Neuron (in vitro differentiated cells): ENCODE measurements at regions not wholly inside any gene's neighbourhood (a gene's known extent, or its start where the extent isn't known, plus 50 kb on each side); places are given as distances from the start of the nearest gene placed in this dataset.

Experiments used
- H2AFZ ChIP-seq: one replicate; pipeline ENCODE4 v1.6.1; 2013; ENCODE audit warnings: low read depth, mild to moderate bottlenecking, inconsistent platforms, low read length, moderate library complexity
- H3K27me3 ChIP-seq: one replicate; pipeline ENCODE4 v1.6.1; 2013; ENCODE audit warnings: low read length; ENCODE audit not compliant: insufficient read depth
- H3K36me3 ChIP-seq: one replicate; pipeline ENCODE4 v1.6.1; 2013; ENCODE audit warnings: low read length; ENCODE audit not compliant: insufficient read depth
- H3K4me1 ChIP-seq: one replicate; pipeline ENCODE4 v1.6.1; 2013; ENCODE audit warnings: low read length; ENCODE audit not compliant: insufficient read depth
- H3K4me3 ChIP-seq: 2 replicates; pipeline ENCODE4 v1.5.1; 2013; ENCODE audit warnings: mild to moderate bottlenecking, low read length, moderate library complexity
- H3K9me3 ChIP-seq: one replicate; pipeline ENCODE4 v1.6.1; 2013; ENCODE audit warnings: low read length

DNA sequence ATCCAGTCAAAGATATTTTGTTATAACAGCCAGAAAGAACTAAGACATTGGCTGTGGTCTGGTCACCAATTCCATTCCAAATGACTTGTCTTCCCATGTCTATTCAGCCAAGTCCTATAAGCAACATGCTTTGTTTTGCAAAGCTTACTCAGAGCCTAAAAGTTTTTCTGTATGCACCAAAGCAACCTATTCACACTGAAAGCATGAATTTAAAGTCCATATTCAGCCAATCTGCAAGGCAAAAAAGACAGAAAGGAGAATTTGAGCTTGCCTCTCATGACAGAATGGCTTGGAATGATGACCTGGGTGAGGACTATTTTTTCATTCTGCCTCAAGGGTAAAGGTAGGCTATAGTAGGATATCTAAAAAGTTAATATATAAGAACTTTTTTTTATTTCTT lies 323.2 kb upstream of the NOCT start:
- no peak overlapping the region for H2AFZ ChIP-seq
- H3K4me1 ChIP-seq = no peaks in the 10 kb centered on the region
- H3K36me3 ChIP-seq = no peaks in the 10 kb centered on the region
- no peaks in the 10 kb centered on the region for H3K9me3 ChIP-seq
- H3K27me3 ChIP-seq = no peaks in the 10 kb centered on the region
- H3K4me3 ChIP-seq = no peak overlapping the region

DNA sequence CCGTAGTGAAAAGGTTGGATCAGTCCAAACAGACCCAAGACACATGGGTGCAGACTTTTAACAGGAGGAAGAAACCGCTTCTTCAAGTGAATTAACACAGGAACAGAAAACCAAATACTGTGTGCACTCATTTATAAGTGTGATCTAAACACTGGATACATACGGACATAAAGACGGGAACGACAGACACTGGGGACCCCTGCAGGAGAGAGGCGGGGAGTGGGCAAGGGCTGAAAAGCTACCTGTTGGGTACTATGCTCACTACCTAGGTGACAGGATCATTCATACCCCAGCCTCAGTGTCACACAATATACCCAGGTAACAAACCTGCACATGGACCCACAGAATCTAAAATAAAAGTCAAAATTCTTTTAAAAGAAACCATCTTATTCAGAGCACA lies 326.0 kb upstream of the NOCT start:
- Histone ChIP-seq H3K36me3 (no peaks in the 10 kb centered on the region), H3K9me3 (no peaks in the 10 kb centered on the region), H2AFZ (no peak overlapping the region), H3K27me3 (no peaks in the 10 kb centered on the region), H3K4me1 (no peaks in the 10 kb centered on the region), H3K4me3 (no peak overlapping the region)

DNA sequence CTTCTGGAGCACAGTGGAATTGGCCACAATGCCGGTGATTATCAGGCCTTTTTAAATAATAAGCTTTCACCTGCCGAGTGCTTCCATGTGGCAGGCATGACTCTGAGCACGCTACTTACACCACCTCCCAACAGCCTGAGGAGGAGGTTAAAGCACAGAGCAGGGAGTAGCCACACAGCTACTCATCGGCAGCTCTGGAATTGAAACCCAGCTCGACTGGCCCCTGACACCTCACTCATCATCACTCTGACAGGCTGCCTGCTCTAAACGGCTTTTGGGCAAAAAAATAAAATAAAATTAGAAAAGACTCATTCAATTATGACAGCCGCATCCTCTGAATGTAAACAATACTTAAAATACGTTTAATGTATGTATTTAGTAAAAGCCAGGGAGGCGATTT lies 326.4 kb upstream of the NOCT start:
- no peaks in the 10 kb centered on the region for H3K9me3 ChIP-seq
- H3K36me3 ChIP-seq = no peaks in the 10 kb centered on the region
- H3K4me3 ChIP-seq = no peak overlapping the region
- no peaks in the 10 kb centered on the region for H3K4me1 ChIP-seq
- H3K27me3 ChIP-seq = no peaks in the 10 kb centered on the region
- H2AFZ ChIP-seq = no peak overlapping the region

DNA sequence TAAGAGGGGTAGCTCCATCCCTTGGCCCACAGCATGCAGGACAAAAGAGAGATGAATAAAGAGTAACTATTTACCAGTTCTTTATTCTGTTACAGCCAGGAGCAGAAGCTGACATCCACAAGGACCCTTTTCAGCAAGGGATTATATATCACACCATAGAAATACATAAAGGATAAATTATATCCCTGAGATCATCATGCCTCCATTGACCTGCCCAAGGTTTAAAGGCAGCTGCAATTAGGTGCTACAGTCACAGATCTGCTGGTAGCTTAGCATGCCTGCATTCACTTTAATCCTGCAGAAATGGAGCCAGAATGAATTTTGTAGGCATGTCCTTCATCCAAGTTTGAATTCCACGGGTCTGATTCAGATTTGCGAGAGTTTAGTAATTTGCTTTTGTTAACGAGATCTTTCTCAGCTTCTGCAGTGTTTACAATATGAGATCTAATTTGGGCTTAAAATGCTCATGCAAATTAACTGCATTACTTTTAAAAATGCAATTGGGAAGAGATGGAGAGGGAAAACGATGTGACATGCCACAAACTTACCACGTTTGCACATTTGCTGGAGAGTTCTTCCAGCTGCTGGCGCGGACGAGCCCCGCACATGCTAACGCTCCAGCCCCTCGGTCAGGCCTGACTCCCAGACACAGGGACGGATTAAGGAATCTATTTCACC lies 327.0 kb upstream of the NOCT start:
- H3K36me3 ChIP-seq = no peaks in the 10 kb centered on the region
- no peak overlapping the region for H2AFZ ChIP-seq
- H3K4me1 ChIP-seq = no peaks in the 10 kb centered on the region
- H3K9me3 ChIP-seq = no peaks in the 10 kb centered on the region
- no peak overlapping the region for H3K4me3 ChIP-seq
- no peaks in the 10 kb centered on the region for H3K27me3 ChIP-seq

DNA sequence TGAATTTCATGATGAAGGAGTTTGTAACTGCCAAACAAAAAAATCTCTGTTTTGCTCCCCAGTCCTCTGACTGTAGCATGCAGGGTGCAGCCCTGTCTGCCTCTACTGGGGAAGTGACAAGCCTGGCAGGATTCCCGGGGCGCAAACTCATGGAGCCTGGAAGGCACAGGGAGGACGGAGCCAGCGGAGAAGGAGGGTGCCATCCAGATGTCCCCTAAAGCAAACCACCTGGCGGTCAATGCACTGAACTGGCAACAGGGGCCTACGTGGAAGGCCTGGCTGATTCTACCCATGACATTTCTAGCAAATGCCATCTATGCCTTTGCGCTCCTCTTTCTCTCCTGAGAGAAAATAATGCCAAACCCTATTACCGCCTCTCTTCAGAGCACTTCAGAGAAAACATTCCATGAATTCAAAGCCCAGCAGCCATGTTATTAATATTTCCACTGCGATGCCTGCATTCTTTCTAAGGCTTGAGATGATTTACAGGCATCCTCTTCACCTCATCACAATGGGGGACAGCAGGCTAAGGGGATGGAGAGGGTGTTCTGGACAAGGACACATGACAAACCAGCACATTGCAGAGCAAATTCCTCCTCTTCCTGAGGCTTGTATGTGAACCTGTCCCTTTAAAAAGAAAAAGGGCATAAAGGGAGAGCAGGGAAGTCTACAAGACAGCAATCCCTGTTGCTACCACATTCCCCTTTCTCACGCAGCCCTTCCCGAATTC lies 329.3 kb upstream of the NOCT start:
- Histone ChIP-seq H3K4me3 (no peak overlapping the region), H3K9me3 (no peaks in the 10 kb centered on the region), H3K27me3 (no peaks in the 10 kb centered on the region), H3K36me3 (no peaks in the 10 kb centered on the region), H3K4me1 (peaks cover 2% of the 10 kb centered on the region), H2AFZ (no peak overlapping the region)

DNA sequence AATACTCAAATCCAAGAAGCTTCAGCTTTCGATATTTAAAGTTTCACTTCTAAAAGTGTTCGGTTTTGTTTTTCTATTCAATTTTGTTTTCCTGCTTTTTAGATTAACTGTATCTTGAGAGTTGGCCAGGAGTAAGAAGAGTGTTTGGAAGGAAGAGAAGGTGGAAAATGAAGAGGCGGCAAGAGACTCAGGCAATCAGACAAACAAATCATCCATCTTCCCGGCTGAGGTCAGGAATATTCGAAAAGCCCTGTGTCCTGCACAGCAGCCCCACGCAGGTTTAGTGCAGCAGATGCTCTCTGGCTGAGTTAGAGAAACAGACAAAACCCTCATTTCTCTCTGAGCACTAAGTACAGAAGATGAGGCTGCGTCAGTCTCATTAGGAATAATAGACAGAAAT lies 330.3 kb upstream of the NOCT start:
- Histone ChIP-seq H3K4me3 (no peak overlapping the region), H3K36me3 (no peaks in the 10 kb centered on the region), H2AFZ (no peak overlapping the region), H3K27me3 (no peaks in the 10 kb centered on the region), H3K9me3 (no peaks in the 10 kb centered on the region), H3K4me1 (peaks cover 2% of the 10 kb centered on the region)

DNA sequence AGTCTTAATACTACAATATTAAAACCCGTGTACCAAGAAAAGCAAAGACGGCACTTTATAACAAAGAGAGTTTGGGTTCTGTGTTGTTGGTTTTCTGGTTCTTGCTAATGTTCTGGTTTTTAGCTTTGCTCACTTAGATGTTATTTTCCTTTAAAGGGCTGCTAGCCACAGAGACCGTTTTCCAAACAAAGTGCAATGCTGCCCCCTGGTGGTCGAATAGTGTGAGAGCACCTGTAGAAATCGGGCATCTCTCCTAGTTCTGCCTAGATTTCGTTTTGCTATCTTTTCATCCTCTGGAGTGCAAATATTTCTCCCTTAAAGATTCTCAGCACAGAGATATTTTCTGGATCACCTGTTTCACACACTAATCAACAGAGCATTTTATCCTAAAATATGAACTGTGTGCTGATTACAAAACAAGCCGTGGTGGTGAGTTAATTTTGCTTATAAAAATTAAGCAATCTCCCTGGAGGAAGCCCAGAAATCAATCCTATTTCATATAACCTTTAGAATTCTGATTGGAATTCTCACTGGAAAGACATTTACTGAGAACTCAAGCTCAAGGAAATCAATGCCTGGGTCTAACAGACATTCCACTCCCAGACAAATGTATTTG lies 334.5 kb upstream of the NOCT start:
- H3K4me3 ChIP-seq = no peak overlapping the region
- no peaks in the 10 kb centered on the region for H3K36me3 ChIP-seq
- peaks cover 2% of the 10 kb centered on the region for H3K4me1 ChIP-seq
- no peaks in the 10 kb centered on the region for H3K9me3 ChIP-seq
- H3K27me3 ChIP-seq = no peaks in the 10 kb centered on the region
- no peak overlapping the region for H2AFZ ChIP-seq

DNA sequence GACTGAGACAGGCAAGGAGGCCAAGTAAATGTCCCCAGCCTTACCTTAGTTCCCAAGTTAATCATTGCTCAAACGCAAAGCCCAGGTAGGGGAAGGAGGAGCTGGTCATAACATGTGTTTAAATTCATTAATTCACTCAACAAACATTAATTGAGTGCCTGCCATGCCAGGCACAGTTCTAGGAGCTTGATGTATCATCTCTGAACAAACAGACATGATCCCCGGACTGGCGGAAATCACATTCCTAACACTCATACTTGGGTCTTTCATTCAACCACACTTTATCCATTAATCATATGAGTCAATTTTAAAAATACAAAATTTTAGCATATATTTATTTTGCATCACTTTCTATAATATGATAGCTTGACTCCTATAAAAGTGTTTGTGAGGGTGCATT lies 335.3 kb upstream of the NOCT start:
- Histone ChIP-seq H3K9me3 (no peaks in the 10 kb centered on the region), H3K4me3 (no peak overlapping the region), H3K27me3 (no peaks in the 10 kb centered on the region), H3K36me3 (no peaks in the 10 kb centered on the region), H3K4me1 (peaks cover 2% of the 10 kb centered on the region), H2AFZ (no peak overlapping the region)

DNA sequence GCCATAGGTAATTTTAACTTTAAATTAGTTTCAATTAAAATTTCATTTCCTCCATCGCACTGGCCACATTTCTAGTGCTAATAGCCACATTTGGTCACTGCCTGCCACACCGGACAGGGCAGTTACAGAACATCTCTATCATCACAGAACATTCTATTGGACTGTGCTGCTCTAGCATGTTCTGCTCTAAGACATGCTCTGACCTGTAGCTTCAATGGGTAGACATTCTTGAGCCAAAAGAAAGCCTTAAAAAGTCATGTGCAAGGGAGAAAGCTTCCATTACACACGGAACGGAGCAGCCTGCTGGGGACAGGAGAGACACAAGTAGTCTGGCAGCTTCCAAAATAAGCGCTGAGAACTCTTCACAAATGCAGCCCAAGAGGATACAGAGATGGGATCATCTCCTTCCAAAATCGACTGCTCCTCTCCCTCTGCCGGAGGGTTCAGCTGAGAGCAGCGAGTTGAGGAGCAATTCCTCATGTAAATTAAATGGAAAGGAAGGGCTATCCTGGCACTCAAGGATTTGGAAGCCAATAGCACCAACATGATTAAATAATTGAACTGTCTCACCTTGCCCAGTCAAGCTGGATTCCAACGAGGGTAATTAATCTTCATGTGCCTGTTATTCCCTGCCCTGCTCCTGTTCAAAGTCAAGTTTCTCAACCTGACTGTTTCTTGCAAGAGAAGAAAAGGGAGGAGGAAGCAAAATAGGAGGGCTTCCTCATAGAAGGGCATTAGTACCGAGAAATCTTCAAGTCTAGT lies 336.4 kb upstream of the NOCT start:
- Histone ChIP-seq H3K36me3 (no peaks in the 10 kb centered on the region), H2AFZ (no peak overlapping the region), H3K4me1 (peaks cover 2% of the 10 kb centered on the region), H3K27me3 (no peaks in the 10 kb centered on the region), H3K4me3 (no peak overlapping the region), H3K9me3 (no peaks in the 10 kb centered on the region)

DNA sequence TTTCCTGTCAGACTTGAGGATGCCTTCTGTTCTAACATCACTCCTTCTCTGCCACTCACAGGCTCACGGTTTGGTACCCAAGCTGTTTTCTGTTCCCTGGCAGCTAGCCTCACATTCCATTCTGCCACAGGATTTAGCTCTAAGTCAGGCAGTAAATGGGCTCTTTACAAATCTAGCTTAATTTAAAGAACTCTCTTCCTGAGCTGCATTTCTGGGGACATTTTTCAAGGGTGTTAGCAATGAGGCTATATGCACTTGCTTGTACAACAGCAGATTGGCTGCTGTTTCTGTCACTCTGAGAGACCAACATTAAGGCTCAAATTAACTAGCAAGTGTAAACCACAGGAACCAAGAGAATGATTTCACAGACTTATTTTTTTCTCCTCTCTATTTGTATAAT lies 337.8 kb upstream of the NOCT start:
- H3K9me3 ChIP-seq = no peaks in the 10 kb centered on the region
- H3K36me3 ChIP-seq = no peaks in the 10 kb centered on the region
- H3K4me1 ChIP-seq = peaks cover 15% of the 10 kb centered on the region
- H3K27me3 ChIP-seq = no peaks in the 10 kb centered on the region
- no peak overlapping the region for H3K4me3 ChIP-seq
- no peak overlapping the region for H2AFZ ChIP-seq

DNA sequence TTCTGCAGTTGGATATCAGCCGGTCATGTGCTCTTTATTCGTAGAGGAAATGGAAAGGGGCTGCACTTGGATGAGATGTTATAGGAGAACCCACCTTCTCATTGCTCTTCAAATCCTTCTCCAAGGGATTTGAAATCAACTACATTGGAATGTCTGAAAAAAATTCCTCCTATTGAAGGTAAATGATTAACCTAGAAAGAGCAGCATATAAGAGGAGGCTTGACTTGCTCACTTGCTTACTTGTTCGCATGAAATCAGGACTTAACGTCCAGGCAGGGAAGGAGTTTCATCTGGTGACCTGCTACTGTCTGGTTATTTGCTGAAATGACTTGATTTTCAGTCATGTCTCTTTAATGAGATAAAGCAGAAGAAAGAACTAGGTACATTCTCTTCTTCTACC lies 338.4 kb upstream of the NOCT start:
- Histone ChIP-seq H3K9me3 (no peaks in the 10 kb centered on the region), H3K36me3 (no peaks in the 10 kb centered on the region), H3K4me3 (no peak overlapping the region), H3K27me3 (no peaks in the 10 kb centered on the region), H3K4me1 (peaks cover 20% of the 10 kb centered on the region), H2AFZ (no peak overlapping the region)

DNA sequence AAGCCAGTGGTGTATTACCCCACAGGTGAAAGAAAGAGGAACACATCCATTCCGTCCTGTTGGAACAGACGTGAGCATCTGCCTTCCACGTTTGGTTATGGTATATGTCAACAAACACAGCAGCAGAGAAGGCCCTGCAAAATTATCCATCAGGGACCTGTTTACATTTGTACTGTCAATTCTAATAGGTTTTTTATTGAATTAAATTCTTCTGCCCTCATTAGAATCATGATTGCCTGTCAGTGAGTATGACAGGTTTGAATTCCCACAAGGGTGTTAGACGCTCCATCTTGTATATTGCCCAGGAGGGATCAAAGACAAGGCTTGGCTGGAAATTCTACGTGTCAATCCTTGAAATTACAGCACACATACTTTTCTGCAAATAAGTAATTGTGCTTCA lies 339.9 kb upstream of the NOCT start:
- peaks cover 20% of the 10 kb centered on the region for H3K4me1 ChIP-seq
- no peak overlapping the region for H2AFZ ChIP-seq
- no peaks in the 10 kb centered on the region for H3K27me3 ChIP-seq
- no peaks in the 10 kb centered on the region for H3K36me3 ChIP-seq
- no peak overlapping the region for H3K4me3 ChIP-seq
- H3K9me3 ChIP-seq = no peaks in the 10 kb centered on the region

DNA sequence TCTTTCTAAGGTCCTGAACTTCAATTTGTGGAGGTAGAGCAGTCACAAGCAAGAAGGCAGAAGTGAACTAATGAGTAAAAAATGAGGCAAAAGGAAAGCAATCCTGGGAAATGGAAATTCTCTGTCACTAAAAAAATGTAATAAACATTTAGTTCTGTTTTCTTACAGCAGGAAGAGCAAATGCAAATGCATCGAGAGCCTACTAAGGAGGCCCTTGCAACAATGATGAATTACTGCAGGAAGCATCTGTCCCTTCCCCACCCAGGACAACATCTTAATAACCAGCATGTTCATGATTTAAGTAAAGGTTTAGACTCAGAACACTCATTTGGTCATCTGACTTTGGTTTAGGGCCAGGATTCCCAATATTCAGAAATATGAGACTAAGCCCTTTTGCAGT lies 341.4 kb upstream of the NOCT start:
- Histone ChIP-seq H3K4me3 (no peak overlapping the region), H2AFZ (no peak overlapping the region), H3K27me3 (no peaks in the 10 kb centered on the region), H3K9me3 (no peaks in the 10 kb centered on the region), H3K4me1 (peaks cover 20% of the 10 kb centered on the region), H3K36me3 (no peaks in the 10 kb centered on the region)
